Skeletal muscle satellite cell (primary cell): ENCODE measurements at regions not wholly inside any gene's neighbourhood (a gene's known extent, or its start where the extent isn't known, plus 50 kb on each side); places are given as distances from the start of the nearest gene placed in this dataset.

Source experiments
- H3K27me3 ChIP-seq: 2 replicates; pipeline ENCODE4 v1.7.0; 2013; ENCODE audit warnings: low read length; ENCODE audit not compliant: control insufficient read depth, insufficient read depth
- H3K36me3 ChIP-seq: 2 replicates; pipeline ENCODE4 v1.7.0; 2013; ENCODE audit warnings: mild to moderate bottlenecking, control low read depth, low read length; ENCODE audit not compliant: insufficient read depth
- H3K4me1 ChIP-seq: 2 replicates; pipeline ENCODE4 v1.7.0; 2013; ENCODE audit warnings: low read length; ENCODE audit not compliant: control insufficient read depth, insufficient read depth
- H3K4me2 ChIP-seq: 2 replicates; pipeline ENCODE4 v1.7.0; 2013; ENCODE audit warnings: mild to moderate bottlenecking, low read length
- H3K4me3 ChIP-seq: 2 replicates; pipeline ENCODE4 v1.7.0; 2013; ENCODE audit warnings: low read length
- H3K9ac ChIP-seq: 2 replicates; pipeline ENCODE4 v1.7.0; 2013; ENCODE audit warnings: mild to moderate bottlenecking, low read depth, low read length, moderate library complexity
- H3K9me3 ChIP-seq: replicated peaks from 2 replicates; pipeline ENCODE4 v1.7.0; 2013; ENCODE audit warnings: mild to moderate bottlenecking, control low read depth, low read length

- H3K4me3 ChIP-seq = no peak overlapping the region
- peaks cover 24% of the 10 kb centered on the region for H3K4me1 ChIP-seq
- H3K9me3 ChIP-seq = no peaks in the 10 kb centered on the region
- no peaks in the 10 kb centered on the region for H3K36me3 ChIP-seq
- H3K27me3 ChIP-seq = no peaks in the 10 kb centered on the region
- no peak overlapping the region for H3K4me2 ChIP-seq
- H3K9ac ChIP-seq = no peak overlapping the region
Measured at GRCh38 chr2:67627456-67628207, 230.5 kb downstream of the ETAA1 start.

- Histone ChIP-seq H3K4me3 (no peak overlapping the region), H3K4me1 (peaks cover 24% of the 10 kb centered on the region), H3K9ac (no peak overlapping the region), H3K27me3 (no peaks in the 10 kb centered on the region), H3K4me2 (no peak overlapping the region), H3K36me3 (no peaks in the 10 kb centered on the region), H3K9me3 (no peaks in the 10 kb centered on the region)
Measured at GRCh38 chr2:67628892-67629291, 231.8 kb downstream of the ETAA1 start.

DNA sequence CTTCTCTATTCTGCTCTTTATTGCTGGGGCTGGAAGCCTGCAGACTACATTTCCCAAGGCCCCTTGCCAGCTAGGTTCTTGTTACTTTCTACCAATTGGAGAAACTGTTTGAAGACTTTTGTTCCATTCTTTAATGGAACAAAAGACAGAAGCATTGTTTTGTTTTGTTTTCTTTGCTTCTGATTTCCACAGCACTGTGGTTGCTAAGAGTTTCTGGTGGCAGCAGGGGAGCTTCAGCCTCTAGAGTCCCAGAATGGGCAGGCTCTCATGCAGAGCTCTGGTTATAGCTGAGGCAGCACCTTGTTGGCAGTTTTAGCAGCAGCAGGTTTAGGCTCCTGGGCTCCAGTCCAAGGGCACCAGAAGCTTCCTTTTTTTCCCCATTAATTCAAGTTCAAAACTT is 234.3 kb downstream of the ETAA1 start:
- Histone ChIP-seq H3K4me3 (no peak overlapping the region), H3K4me1 (peaks cover 8% of the 10 kb centered on the region), H3K9me3 (no peaks in the 10 kb centered on the region), H3K27me3 (no peaks in the 10 kb centered on the region), H3K36me3 (no peaks in the 10 kb centered on the region), H3K4me2 (no peak overlapping the region), H3K9ac (no peak overlapping the region)

- Histone ChIP-seq H3K4me1 (no peaks in the 10 kb centered on the region), H3K4me2 (no peak overlapping the region), H3K27me3 (no peaks in the 10 kb centered on the region), H3K9ac (no peak overlapping the region), H3K9me3 (no peaks in the 10 kb centered on the region), H3K36me3 (no peaks in the 10 kb centered on the region), H3K4me3 (no peak overlapping the region)
Measured at GRCh38 chr2:67633212-67633856, 236.2 kb downstream of the ETAA1 start.

DNA sequence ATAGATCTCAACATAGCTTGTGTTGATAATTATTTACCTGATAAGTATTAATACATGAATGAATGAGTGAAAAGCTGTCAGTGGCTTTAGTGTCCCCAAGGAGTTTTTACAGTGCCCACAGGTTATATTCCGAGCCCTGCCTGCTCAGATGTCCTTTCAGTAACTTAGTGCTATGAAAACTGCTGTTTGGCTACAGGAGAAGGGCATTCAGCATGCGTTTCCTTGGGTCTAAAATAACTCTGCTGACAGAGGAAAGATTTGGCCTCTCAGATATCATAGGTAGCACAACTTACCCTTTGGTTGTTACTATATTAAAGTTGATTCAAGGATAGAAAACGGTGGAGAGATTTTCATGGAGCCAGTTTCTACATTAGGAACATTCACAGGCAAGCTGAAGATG is 241.0 kb downstream of the ETAA1 start:
- Histone ChIP-seq H3K27me3 (no peaks in the 10 kb centered on the region), H3K9ac (no peak overlapping the region), H3K4me2 (no peak overlapping the region), H3K4me1 (no peaks in the 10 kb centered on the region), H3K9me3 (no peaks in the 10 kb centered on the region), H3K36me3 (no peaks in the 10 kb centered on the region), H3K4me3 (no peak overlapping the region)

- no peak overlapping the region for H3K4me2 ChIP-seq
- no peaks in the 10 kb centered on the region for H3K4me1 ChIP-seq
- H3K9me3 ChIP-seq = no peaks in the 10 kb centered on the region
- H3K4me3 ChIP-seq = no peak overlapping the region
- no peak overlapping the region for H3K9ac ChIP-seq
- no peaks in the 10 kb centered on the region for H3K27me3 ChIP-seq
- H3K36me3 ChIP-seq = no peaks in the 10 kb centered on the region
Measured at GRCh38 chr2:67641312-67642045, 244.3 kb downstream of the ETAA1 start.

DNA sequence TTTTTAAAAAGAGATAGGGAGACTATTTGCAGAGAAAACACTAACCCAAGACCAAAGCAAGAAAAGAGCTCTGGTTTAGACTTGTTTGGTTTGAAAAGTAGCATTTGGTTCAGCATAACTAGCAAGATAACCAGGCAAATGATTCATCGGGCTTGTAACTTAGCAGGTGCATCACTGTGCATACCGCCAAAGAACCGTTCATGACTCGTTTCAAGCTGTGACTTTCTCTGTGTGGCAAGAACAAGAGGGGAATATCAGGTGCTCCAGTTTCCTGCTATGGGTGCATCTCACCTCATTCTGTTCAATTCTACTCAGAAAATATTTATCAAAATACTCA is 244.9 kb downstream of the ETAA1 start:
- no peaks in the 10 kb centered on the region for H3K9me3 ChIP-seq
- no peaks in the 10 kb centered on the region for H3K4me1 ChIP-seq
- H3K4me3 ChIP-seq = no peak overlapping the region
- no peak overlapping the region for H3K9ac ChIP-seq
- H3K4me2 ChIP-seq = no peak overlapping the region
- H3K36me3 ChIP-seq = no peaks in the 10 kb centered on the region
- H3K27me3 ChIP-seq = no peaks in the 10 kb centered on the region

GRCh38 chr2:67642961-67643360 is 245.8 kb downstream of the ETAA1 start:
- Histone ChIP-seq H3K4me1 (no peaks in the 10 kb centered on the region), H3K9ac (no peak overlapping the region), H3K9me3 (no peaks in the 10 kb centered on the region), H3K4me2 (no peak overlapping the region), H3K36me3 (no peaks in the 10 kb centered on the region), H3K4me3 (no peak overlapping the region), H3K27me3 (no peaks in the 10 kb centered on the region)

- Histone ChIP-seq H3K36me3 (no peaks in the 10 kb centered on the region), H3K4me1 (peaks cover 15% of the 10 kb centered on the region), H3K9ac (no peak overlapping the region), H3K4me2 (no peak overlapping the region), H3K9me3 (no peaks in the 10 kb centered on the region), H3K27me3 (no peaks in the 10 kb centered on the region), H3K4me3 (no peak overlapping the region)
Measured at GRCh38 chr2:67645280-67646138, 248.4 kb downstream of the ETAA1 start.

GRCh38 chr2:67646714-67647333 is 249.7 kb downstream of the ETAA1 start:
- Histone ChIP-seq H3K4me1 (peaks cover 25% of the 10 kb centered on the region), H3K36me3 (no peaks in the 10 kb centered on the region), H3K4me3 (no peak overlapping the region), H3K4me2 (no peak overlapping the region), H3K27me3 (no peaks in the 10 kb centered on the region), H3K9me3 (no peaks in the 10 kb centered on the region), H3K9ac (no peak overlapping the region)
